ENCODE measurements at regions not wholly inside any gene's neighbourhood (a gene's known extent, or its start where the extent isn't known, plus 50 kb on each side); places are given as distances from the start of the nearest gene placed in this dataset.
"Not testable (repeated sequence)": the region's sequence is repeated elsewhere in the genome, so short reads cannot be mapped to it uniquely, and the experiment has no call there.

GRCh38 chrX:117392360-117392759 lies 724.2 kb downstream of the KLHL13 start:
- not testable (repeated sequence) for TF ChIP-seq FOXK2 (IDR thresholded peaks at IDR 0.05); PKNOX1 (IDR thresholded peaks at IDR 0.05); SP1 (IDR thresholded peaks at IDR 0.05); BHLHE40 (IDR thresholded peaks at IDR 0.05; ENCODE audit: borderline replicate concordance); SUZ12 (IDR thresholded peaks at IDR 0.05); FOXA1 (IDR thresholded peaks at IDR 0.05); ELF4 (IDR thresholded peaks at IDR 0.05); TARDBP (IDR thresholded peaks at IDR 0.05); L3MBTL2 (conservative IDR thresholded peaks at IDR 0.05); HDGF (IDR thresholded peaks at IDR 0.05; ENCODE audit: borderline replicate concordance)

Data from HEK293T (cell line).